GM19397 (cell line): ENCODE measurements at regions not wholly inside any gene's neighbourhood (a gene's known extent, or its start where the extent isn't known, plus 50 kb on each side); places are given as distances from the start of the nearest gene placed in this dataset.
"Not testable (repeated sequence)": the region's sequence is repeated elsewhere in the genome, so short reads cannot be mapped to it uniquely, and the experiment has no call there.

Experiments
- ATAC-seq: cut with Tn5 transposase; IDR thresholded peaks from one replicate; pipeline ENCODE4 v1.9.1; 2021; ENCODE audit warnings: mild to moderate bottlenecking, moderate library complexity; ENCODE audit not compliant: unreplicated experiment

DNA sequence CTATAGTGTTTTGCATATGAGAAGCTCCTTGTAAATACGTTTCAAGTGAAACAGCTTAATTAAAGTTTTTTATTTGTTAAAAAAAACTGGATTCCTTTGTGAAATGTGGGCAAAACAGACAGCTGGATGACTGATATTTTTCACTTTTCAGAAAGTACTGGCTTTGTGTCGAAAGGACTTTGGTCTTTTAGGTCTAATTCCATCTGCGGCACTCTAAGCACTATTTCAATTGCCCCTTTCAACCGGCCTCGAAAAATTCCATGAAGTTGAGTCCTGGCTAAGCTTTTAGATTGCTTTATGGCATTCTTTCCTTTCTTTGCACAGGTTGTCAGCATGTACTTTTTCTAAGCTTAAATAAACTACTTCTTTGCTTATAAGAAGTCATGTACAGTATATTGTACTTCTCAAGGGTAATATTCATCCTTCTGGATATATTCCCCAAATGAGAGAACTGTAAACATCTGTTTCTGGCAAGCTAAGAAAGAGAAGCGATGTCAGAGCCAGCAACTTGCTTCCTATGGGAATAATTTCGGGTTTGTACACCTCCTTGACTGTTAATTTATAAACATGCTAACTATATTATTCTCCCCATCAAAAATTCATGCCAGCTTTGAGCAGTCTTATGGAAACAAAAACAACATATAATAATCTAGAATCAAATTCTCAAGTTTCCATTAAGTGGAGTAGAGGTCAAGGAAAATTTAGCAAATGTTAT is 611.3 kb downstream of the ETNK1 start:
- no peak for ATAC-seq

DNA sequence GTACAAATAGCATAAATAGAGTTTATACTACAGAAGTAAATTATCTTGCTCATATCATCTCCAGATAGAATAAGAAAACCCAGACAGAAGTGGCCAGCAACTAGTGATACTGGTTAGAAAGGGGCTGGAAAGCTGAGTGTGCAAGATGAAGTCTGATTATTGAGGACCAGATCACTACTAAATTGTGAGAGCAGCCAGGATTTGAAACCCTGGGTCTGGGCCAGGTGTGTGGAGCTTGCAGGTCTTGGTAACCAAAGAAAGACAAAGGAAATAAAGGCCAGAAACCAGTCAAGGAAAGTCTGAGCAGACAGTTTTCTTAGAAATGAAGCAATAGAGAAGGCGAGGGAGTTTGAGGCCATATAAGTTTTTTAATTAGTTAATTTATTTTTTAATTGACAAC is 611.8 kb downstream of the ETNK1 start:
- ATAC-seq = no peak

DNA sequence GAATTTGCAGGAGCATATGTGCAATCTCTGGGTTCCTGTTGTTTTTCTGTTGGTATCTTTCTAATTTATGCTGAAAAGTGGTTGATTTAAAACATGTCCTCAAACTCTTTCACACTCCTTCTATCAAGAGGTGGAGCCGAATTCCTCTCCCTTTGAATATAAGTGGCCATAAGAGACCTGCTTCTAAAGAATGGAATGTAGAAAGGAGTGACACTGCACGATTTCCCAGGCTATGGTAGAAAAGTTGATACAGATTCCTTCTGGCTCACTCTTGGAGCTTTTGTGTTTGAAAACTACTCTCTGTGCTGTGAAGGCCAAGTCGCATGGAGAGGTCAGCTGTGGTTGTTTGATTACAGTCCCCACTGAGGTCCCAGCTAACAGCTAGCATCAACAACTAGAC is 613.2 kb downstream of the ETNK1 start:
- ATAC-seq = no peak

DNA sequence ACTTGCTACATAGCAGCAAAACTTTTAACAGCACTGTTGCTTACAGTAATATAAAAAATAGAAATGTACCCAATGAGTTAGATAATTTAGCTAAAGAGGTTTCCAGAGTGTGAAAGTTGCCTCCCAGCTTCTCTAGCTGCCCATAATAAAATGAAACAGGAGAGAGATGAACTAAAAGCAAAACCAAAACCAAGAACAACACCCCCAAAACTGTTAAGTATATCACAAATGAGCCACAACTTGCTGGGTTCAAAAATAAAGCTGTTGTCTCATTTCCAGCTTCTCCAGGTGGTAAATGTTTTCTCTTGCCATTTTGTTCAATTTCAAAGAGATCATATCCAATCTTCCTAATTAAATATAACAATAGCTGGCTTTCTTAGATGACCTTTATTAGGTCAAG is 614.0 kb downstream of the ETNK1 start:
- ATAC-seq = no peak

DNA sequence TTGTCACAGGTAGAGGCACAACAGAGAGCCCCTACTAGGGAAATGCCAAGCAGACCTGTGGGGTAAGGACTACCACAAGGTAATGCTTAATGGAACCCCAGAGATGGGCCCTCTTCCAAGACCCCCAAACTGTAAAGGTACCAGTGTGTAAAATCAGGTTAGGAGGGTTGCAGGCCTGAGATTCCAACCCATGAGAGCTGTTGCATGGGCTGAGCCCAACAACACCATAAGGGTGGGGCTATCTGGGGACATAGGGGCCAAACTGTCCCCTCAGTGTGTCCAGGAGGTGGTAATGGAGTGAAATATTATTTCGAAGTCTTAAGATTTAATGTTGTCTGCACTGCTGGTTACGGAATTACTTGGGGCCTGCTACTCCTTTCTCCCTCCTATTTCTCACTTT is 620.2 kb downstream of the ETNK1 start:
- no peak for ATAC-seq

DNA sequence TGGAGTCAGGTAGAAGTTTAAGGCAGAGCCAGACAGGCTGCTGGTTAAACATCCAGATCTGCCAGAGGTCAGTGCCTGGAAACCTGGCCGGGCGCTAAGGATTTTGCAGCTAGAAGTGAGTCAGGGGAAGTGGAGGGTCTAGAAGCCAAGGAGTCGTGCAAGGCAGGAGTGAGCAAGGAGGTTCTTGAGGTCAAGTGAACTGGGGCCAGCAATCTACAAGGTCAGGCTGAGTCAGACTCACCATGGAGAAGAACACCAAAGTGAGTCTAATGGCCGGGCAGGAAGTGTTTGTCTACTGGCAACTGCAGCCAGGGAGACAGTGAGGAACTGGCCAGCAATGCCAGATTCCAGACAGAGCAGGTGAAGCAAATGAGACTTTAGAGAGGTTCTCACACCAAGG is 628.2 kb downstream of the ETNK1 start:
- no peak for ATAC-seq

DNA sequence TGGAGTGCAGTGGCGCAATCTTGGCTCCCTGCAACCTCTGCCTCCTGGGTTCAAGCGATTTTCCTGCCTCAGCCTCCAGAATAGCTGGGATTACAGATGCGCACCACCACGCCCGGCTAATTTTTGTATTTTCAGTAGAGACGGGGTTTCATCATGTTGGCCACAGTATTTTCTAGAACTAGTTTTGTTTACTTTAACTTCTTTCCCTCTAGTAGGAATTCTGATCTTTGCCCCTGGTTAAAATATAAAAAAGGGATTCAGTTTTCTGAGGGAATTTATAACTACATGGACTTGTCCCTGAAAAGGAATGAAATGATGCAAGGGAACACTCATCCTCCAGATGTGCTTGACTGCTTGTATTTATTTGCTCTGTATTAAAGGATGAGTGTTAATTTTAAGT is 628.9 kb downstream of the ETNK1 start:
- not testable (repeated sequence) for ATAC-seq

DNA sequence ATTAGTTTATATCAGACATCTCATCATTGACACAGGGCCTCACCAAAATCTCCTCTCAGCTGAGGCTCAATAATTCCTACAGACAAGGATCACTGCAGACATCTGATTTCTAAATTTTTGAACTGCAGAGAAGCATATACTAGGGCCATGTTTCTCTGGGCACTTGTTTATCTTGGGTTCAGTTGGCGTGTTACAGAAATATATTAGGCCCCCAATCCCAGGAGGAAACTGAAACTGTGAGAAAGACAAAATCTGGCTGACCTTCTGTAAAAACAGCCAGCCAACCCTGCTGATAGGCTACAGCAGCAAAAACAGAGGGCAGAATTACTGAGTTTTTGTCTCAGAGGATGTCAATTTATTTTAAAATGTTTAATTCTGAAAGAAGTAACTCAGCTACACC is 634.6 kb downstream of the ETNK1 start:
- no peak for ATAC-seq

DNA sequence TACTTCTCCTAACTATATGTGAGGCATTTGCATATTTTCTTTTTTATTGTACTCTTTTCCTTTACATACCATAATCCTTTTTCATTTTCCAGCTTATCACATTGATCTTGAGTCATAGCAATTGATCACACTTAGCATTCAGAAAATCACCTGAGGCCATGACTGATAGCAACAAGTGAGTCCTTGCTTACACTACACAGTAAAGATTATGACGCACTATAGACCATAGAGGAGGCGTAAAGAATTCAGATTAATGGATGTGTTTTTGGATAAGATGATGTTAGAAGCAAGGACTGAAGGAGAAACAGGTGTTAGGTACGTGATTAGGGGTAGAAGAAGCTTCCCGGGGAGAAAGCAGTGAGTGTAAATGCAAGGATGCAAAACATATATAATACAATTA is 637.7 kb downstream of the ETNK1 start:
- ATAC-seq = no peak

DNA sequence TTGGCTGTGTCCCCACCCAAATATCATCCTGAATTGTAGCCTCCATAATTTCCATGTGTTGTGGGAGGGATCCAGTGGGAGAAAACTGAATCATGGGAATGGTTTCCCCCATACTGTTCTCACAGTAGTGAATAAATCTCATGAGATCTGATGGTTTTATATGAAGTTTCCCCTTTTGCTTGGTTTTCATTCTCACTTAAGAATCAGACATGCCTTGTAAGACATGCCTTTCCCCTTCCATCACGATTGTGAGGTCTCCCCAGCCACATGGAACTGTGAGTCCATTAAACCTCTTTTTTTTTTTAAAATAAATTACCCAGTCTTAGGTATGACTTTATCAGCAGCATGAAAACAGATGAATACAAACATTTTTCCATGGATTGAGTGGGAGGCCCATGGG is 652.9 kb downstream of the ETNK1 start:
- no peak for ATAC-seq

DNA sequence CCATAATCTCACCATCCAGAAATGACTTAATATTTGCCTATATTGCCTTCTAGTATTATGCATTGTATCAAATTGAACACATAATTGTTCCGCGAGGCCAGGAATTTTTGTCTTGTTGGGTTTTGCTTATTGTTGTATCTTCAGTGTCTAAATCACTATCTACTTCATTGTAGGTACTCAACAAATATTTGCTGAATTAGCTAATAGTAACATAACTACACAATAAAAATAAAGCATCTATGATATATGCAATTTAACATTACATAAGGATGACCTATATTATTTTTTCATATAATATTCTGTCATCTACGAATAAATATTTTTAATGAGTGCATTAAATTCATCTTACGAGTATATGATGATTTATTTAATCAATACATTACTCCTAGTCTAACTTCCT is 656.3 kb downstream of the ETNK1 start:
- no peak for ATAC-seq

DNA sequence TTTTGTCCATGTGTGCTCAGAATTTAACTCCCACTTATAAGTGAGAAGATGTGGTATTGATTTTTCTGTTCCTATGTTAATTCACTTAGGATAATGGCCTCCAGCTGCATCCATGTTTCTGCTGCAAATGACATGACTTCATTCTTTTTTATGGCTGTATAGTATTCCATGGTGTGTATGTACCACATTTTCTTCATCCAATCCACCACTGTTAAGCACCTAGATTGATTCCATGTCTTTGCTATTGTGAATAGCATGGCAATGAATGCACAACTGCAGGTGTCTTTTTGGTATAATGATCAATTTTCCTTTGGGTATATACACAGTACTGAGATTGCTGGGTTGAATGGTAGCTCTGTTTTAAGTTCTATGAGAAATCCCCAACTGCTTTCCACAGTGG is 657.7 kb downstream of the ETNK1 start:
- ATAC-seq = no peak

DNA sequence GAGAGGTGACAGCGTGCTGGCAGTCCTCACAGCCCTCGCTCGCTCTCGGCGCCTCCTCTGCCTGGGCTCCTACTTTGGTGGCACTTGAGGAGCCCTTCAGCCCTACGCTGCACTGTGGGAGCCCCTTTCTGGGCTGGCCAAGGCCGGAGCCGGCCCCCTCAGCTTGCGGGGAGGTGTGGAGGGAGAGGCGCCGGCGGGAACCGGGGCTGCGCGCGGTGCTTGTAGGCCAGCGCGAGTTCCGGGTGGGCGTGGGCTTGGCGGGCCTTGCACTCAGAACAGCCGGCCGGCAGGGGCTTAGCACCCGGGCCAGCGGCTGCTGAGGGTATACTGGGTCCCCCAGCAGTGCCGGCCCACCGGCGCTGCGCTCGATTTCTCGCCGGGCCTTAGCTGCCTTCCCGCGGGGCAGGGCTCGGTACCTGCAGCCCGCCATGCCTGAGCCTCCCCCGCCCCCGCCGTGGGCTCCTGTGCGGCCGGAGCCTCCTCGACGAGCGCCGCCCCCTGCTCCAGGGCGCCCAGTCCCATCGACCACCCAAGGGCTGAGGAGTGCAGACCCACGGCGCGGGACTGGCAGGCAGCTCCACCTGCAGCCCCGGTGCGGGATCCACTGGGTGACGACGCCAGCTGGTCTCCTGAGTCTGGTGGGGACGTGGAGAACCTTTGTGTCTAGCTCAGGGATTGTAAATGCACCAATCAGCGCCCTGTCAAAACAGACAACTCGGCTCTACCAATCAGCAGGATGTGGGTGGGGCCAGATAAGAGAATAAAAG is 661.0 kb downstream of the ETNK1 start:
- not testable (repeated sequence) for ATAC-seq

DNA sequence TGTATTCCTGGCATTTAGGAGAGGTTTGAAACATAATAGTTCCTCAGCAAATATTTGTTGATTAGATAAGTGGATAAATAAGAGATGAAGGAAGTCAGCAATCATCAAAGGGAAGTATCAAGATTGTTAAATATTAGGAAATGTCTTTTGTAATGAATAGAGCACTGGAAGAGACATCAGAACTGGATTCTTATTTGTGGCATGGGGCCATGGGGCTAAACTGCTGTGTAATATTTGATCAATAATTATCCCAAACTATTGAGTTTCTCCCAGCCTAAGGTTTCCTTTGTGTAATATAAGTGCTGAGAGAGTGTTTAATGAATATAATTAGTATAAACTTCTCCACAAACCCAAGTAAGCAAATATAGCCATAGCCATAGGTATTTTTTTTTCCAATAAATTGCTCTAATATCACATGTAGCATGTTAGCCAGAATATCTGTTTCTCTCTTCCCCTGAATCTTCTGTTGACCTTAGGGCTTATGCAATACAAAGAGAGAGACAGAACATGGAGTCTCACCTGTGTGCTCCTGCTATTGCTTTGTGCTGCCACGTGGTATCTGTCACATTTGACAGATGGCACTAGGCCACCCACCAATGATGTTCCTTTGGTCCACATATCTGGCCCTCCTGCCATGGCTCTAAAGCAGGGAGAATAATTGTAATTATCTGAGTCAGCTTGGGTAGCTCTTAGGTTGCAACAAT is 658.7 kb downstream of the SOX5 start:
- ATAC-seq = no peak

DNA sequence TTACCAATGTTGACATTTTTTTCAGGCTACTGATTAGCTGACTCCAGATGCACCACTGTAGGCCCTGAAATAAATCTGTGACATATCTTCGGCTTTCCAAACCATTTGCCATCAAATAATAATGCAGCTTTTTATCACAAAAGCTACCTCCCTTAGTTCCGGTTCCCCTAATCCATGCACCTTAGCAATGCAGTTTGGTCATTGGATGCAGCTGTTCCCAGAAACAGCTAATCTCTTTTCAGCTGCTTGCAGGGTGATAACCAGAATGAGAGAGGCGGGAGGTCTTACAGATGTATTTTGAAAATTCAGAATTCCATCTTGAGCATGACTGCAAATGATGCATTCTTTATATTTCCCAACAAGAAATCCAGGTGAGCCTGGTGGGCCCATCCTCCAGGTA is 646.2 kb downstream of the SOX5 start:
- ATAC-seq = no peak

DNA sequence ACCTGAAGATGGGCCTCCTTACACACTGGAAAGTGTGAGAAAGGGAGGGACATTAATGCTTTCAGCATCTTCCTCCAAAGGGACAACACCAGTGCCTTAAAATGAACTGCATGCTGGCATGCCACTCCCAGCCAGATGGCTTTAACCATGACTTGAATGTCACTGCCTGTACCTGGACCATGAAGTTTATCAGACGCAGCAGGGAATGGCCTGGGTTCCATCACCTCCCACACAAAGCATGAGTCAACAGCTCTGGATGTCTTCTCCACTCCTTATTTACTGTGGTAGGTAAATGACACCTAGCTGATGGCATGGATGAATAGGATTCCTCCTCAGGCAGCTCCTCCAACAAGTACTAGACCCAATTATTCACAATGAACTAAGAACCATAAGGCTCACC is 645.6 kb downstream of the SOX5 start:
- no peak for ATAC-seq

DNA sequence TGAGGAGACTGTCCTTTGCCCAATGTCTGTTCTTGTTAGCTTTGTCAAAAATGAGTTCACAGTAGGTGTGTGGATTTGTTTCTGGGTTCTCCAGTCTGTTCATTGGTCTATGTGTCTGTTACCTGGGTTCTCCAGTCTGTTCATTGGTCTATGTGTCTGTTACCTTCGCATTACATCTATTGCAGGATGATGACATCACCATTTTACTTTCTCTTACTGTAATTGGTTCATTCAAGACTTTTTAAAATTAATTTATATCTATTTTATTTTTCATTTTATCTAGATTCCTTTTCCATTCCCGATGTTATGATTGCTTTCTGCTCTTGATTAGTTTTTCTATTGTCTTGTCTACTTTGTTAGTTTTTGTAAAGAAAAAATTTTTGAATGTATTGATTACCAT is 615.5 kb downstream of the SOX5 start:
- ATAC-seq = no peak

DNA sequence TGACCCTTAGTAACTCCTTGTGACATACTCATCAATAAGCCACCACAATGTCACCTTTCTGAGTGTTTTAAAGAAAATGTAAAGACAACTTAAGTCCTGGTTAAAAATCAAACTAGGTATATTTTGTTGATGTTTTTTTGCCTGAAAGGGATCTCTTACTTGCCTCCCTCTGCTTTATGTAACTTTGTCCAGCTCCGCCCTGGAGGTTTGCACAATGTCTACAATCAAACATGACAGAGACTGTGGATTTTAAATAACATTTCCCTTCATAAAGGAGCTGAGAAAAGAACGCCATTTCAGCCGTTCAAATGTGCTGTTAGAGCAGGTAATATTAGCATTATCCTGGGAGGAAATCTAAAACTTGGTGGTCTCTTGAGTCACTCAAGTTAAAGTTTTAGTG is 613.9 kb downstream of the SOX5 start:
- no peak for ATAC-seq

DNA sequence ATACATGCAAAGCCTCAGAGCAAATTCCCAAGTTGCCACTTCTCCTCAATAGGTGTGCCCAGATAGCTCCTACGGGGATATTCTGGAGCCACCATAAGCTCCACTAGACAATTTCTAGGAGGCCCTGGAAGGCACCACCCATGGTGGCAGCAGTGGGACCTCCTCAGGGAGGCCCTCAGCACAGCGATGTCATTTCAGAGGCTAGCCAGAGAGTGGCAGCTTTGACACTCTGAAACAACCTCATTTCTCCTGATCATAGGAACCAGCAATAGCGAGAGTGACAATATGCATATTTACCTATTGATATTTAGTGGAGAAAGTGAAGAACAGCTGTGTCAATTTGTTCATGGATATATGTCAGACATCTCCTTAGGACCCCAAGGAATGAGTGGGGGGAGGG is 612.3 kb downstream of the SOX5 start:
- no peak for ATAC-seq

DNA sequence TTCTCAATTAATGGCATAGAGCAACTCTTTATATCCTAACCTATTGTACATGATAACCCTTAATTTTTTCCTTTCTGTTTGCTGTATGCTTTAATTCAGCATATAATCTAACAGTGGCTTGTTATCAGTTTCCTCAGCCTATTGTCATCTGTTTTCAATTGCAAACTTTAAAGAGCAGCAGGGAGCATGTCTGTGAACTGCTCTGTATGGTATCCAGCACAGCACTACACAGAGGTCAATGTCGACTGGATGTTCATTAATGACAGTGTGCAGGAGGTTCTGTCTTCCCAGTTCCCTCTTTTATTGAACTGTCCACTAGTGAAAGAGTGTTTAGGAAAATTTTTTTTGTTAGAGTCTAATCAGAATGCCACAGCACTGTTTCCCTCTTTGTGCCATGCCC is 609.1 kb downstream of the SOX5 start:
- ATAC-seq = no peak

DNA sequence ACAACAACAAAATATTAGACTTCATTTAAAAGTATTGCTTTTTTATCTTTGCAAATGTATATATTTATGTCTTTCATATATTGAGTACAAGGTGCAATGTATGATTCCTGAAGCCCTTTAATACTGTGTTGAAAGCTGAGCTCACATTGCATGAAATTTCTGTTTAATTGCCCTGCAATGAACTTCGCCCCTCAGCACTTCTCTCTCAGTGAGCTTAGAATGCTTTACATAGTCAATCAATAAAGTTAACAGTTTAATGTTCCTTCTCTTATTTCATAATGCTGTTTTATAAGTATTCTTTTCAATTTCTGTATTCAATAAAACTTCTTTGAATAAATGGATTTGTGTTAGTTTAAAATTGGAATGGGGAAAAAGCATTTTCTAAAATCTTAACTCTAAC is 607.1 kb downstream of the SOX5 start:
- ATAC-seq = no peak

DNA sequence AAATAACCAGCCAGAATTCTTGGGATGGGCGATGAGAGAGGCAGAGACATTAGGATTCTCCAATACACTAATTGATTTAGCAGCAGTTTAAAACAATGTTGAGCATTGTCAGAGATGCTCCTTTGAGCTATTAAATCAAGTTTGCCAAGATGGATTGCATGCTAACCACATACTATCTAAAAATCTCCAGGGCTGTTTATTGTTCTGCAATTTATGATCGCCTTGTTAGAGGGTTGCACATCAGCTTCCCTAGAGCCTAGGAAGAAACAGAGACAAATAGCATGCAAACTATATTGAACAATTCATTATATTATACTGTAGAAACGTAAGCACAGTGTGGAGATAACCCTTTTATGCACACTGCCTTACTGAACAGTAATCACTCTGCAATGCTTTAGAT is 599.9 kb downstream of the SOX5 start:
- no peak for ATAC-seq
